Retinal pigment epithelial cell (primary cell): ENCODE measurements at regions not wholly inside any gene's neighbourhood (a gene's known extent, or its start where the extent isn't known, plus 50 kb on each side); places are given as distances from the start of the nearest gene placed in this dataset.

Experiments used
- DNase-seq: peaks from one replicate; pipeline ENCODE4 v3.0.0-alpha.2; 2010; ENCODE audit warnings: low read depth
- H3K4me3 ChIP-seq: 2 replicates; pipeline ENCODE4 v1.5.1; 2011; ENCODE audit warnings: mild to moderate bottlenecking, low read length, control low read depth, moderate library complexity
- TF ChIP-seq, protein P1 (sequence below): conservative IDR thresholded peaks from 2 replicates; pipeline ENCODE4 v1.5.1; 2011; ENCODE audit warnings: low read depth, low read length, control low read depth, inconsistent platforms

DNA sequence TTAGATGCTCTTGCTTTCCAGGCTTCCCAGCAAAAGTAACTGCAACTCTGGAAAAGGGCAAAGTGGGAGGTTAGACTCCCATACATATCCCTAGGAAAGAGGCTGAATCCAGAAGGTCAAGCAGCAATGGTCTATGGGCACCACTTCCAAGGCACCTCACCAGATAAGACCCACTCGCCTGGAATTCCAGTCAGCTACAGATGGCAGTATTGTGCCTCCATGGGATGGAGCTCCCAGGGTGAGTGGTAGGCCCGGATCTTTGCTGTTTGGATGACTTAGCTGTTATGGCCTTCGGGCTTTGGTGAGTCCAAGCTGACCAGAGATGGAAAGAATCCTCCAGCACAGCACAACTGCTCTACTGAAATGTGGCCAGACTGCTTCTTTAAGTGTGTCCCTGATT is 688.0 kb downstream of the PCDH19 start:
- DNase-seq, result no peak
- H3K4me3 ChIP-seq, result no peak overlapping the region
- TF ChIP-seq, protein P1, sequence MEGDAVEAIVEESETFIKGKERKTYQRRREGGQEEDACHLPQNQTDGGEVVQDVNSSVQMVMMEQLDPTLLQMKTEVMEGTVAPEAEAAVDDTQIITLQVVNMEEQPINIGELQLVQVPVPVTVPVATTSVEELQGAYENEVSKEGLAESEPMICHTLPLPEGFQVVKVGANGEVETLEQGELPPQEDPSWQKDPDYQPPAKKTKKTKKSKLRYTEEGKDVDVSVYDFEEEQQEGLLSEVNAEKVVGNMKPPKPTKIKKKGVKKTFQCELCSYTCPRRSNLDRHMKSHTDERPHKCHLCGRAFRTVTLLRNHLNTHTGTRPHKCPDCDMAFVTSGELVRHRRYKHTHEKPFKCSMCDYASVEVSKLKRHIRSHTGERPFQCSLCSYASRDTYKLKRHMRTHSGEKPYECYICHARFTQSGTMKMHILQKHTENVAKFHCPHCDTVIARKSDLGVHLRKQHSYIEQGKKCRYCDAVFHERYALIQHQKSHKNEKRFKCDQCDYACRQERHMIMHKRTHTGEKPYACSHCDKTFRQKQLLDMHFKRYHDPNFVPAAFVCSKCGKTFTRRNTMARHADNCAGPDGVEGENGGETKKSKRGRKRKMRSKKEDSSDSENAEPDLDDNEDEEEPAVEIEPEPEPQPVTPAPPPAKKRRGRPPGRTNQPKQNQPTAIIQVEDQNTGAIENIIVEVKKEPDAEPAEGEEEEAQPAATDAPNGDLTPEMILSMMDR, result no peak

DNA sequence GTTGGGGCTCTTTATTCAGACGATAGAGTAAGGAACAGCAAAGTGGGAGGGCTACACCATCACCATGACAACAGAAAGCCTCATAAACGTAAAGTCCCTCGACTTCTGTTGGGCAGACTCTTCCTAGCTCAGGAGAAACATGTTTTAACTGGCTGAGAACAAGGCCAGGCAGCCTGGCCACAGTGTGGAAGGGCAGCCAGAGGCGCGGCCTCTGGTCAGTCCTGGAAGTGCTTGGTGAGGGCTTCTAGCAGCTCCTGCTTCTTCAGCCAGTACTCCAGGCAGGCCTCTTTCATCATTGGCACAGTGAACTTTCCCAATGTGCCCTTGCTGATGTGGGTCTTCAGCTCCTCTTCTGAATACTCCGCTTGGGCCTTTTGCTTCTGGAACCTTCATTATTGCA is 690.9 kb downstream of the PCDH19 start:
- no peak for DNase-seq
- H3K4me3 ChIP-seq, result no peak overlapping the region
- TF ChIP-seq, protein P1, result no peak

GRCh38 chrX:99717716-99718115 is 692.4 kb downstream of the PCDH19 start:
- H3K4me3 ChIP-seq, result no peak overlapping the region
- DNase-seq, result no peak
- TF ChIP-seq, protein P1, result no peak

DNA sequence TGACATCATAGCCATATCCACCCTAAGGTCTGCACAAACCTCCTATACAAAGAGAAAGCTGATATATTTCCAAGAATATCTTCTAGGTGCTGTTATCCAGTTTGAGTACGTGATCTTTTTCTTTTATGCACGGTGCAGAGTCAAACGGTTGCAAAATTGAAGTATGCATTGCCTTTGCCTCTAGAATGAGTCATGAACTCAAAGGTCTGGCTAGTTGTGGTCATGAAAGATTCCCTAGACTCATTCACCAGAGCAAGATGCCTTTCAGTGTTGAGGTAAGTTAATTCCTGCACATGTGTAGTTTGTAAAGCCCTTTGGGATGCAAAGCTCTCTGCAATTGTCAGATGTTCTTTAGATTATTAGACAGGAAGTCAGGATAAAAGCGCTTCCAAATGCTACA is 704.4 kb downstream of the PCDH19 start:
- DNase-seq, result no peak
- no peak overlapping the region for H3K4me3 ChIP-seq
- TF ChIP-seq, protein P1, result no peak

DNA sequence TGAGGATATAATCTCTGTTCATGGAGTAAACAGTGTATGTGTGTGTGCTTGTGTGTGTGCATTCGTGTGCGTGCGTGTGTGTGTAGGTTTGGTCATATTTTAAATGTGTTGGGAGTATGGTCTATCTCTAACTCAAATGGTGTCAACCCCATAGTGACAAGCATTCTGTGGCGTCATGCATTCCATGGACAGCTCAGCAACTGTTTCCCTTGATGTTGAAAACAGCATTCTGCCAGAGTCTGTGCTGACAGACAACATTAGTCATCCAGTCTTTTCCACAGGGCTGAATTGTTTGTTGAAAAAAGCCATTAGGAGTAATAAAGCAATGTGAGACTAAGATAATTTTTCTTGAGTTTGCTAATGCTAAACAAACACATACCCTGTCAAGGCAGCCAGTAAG is 706.6 kb downstream of the PCDH19 start:
- no peak for DNase-seq
- TF ChIP-seq, protein P1, result no peak
- H3K4me3 ChIP-seq, result no peak overlapping the region

DNA sequence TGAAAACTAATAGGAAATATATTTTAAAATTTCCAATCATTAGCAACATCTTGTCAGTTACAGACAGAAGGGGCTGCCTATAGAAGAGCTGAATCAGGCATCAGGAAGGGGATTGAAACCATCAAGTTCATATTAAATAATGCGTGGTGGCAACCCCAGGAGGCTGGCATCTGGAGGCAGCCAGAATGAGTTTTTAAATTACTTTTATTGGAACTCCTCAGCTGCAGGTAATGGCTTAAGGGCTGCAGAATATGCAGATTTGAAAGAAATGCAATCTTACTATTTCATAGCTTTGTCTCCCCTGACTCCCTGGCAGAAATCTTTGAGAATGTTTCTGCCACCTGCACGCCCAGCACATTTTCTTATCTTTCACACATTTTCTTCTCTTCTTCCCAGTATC is 711.6 kb downstream of the PCDH19 start:
- DNase-seq, result no peak
- TF ChIP-seq, protein P1, result no peak
- no peak overlapping the region for H3K4me3 ChIP-seq

DNA sequence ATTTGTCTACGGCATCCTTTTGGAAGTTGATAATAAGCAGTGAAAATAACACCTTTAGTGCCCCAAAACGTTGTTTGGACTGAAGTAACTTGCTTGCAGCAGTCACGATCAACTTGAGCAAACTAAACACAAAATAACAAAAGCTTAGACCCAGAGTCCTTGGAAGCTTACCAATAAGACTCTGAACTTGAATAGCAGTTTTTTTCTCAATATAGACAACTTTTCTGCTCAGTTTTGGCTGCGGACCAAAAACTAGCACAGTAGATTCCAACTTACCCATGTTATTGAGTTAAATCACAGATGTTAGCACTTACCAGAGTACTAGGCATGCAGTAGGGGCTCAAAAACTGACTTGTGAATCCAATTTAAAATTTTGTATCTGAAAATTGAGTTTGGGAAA is 746.9 kb downstream of the PCDH19 start:
- H3K4me3 ChIP-seq, result no peak overlapping the region
- TF ChIP-seq, protein P1, result no peak
- DNase-seq, result no peak
